ENCODE measurements at regions not wholly inside any gene's neighbourhood (a gene's known extent, or its start where the extent isn't known, plus 50 kb on each side); places are given as distances from the start of the nearest gene placed in this dataset.

DNA sequence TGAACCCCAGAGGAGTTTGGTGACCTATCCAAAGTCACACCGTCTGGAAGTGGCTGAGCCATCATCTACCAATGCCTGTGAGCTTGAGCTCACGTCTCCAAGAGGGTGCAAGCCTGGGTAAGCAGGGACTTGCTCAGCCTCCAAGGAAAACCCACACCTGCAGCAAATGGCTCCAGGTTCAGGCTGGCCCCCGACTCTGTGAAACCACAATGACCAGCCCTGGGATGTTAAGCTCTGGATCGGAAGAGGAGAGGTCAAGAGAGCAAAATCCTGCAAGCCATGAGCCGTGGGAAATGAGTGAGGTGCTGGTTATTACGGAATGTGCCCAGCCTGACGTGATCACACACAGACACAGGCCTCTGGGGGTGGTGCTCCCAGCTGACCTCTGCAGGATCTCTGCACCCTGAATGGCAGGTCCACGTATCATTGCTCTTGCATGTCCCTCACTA is 94.1 kb upstream of the OTOS start:
- Histone ChIP-seq H3K9me3 (no peaks in the 10 kb centered on the region), H3K27me3 (ENCODE audit: low read depth) (no peaks in the 10 kb centered on the region), H3K27ac (no peak overlapping the region), H3K36me3 (no peaks in the 10 kb centered on the region), H3K4me3 (no peak overlapping the region), H3K4me1 (peaks cover 20% of the 10 kb centered on the region)
- ATAC-seq (no peak), DNase-seq (peak; percentile 19)
- intact Hi-C loops (cut with DNase I): no loop called here
- TF ChIP-seq, protein P1, sequence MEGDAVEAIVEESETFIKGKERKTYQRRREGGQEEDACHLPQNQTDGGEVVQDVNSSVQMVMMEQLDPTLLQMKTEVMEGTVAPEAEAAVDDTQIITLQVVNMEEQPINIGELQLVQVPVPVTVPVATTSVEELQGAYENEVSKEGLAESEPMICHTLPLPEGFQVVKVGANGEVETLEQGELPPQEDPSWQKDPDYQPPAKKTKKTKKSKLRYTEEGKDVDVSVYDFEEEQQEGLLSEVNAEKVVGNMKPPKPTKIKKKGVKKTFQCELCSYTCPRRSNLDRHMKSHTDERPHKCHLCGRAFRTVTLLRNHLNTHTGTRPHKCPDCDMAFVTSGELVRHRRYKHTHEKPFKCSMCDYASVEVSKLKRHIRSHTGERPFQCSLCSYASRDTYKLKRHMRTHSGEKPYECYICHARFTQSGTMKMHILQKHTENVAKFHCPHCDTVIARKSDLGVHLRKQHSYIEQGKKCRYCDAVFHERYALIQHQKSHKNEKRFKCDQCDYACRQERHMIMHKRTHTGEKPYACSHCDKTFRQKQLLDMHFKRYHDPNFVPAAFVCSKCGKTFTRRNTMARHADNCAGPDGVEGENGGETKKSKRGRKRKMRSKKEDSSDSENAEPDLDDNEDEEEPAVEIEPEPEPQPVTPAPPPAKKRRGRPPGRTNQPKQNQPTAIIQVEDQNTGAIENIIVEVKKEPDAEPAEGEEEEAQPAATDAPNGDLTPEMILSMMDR (IDR thresholded peaks at IDR 0.05): no peak

DNA sequence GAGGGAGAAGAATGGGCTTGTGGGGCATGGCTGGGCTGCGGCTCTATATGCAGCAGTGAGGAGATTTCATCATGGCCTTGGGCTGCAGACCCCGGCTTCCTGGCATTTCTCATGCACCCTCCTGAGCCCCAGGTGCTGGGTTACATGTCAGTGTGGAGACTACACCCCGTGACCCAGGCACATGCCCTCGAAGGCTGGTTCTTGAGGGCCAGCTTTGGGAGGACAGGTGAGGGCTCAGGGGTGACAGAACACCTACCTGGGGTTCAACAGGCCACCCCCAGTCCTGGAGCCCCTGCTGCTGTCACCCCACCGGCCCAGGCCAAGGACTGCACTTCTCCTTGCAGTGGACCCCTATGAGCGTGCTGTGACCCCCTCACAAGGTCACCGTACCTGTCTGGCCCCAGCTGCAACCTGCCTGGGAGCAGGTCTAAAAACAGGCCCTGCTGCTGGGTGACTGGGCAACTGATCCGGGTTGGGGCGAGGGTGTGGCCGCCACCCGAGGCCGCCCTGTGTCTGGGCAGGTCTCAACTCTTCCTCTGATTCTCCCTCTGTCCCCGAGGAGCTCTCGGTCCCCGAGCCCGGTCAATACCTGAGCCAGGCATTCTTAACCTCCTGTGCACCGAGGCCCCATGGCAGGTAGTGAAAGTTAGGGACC is 94.8 kb upstream of the OTOS start:
- peak; percentile 43 for DNase-seq
- ATAC-seq: no peak

DNA sequence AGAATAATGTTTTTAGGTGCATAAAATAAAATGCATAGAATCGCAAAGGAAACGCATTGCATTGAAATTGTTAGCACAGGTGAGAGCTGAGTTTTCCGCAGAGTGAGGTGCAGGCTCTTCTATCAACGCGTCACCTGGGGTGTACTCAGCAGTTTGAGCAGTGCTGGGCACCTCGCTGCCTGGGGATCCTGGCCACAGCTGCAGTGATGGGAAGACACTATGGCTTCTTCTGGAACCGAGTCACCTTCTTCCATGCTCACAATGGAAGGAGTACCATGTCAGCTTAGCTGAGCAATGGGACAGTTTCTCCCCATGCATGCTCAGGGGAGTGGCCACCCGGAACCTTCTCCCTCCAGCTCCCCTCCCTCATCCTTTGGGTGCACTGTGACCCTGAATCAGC is 95.4 kb upstream of the OTOS start:
- H3K27me3 ChIP-seq (ENCODE audit: low read depth): no peaks in the 10 kb centered on the region
- DNase-seq (peak; percentile 20), ATAC-seq (no peak)
- H3K9me3 ChIP-seq: no peaks in the 10 kb centered on the region
- intact Hi-C loops (cut with DNase I): no loop called here
- TF ChIP-seq, protein P1 (IDR thresholded peaks at IDR 0.05): no peak
- no peak overlapping the region for H3K27ac ChIP-seq
- H3K4me1 ChIP-seq: peaks cover 20% of the 10 kb centered on the region
- no peak overlapping the region for H3K4me3 ChIP-seq
- H3K36me3 ChIP-seq: no peaks in the 10 kb centered on the region

More for the DNA sequence above, 94.8 kb upstream of the OTOS start:
- H3K4me1 ChIP-seq: peaks cover 20% of the 10 kb centered on the region
- intact Hi-C loops (cut with DNase I): no loop called here
- H3K27ac ChIP-seq: no peak overlapping the region
- no peak overlapping the region for H3K4me3 ChIP-seq
- no peaks in the 10 kb centered on the region for H3K36me3 ChIP-seq
- H3K27me3 ChIP-seq (ENCODE audit: low read depth): no peaks in the 10 kb centered on the region
- TF ChIP-seq, protein P1 (IDR thresholded peaks at IDR 0.05): no peak
- no peaks in the 10 kb centered on the region for H3K9me3 ChIP-seq

DNA sequence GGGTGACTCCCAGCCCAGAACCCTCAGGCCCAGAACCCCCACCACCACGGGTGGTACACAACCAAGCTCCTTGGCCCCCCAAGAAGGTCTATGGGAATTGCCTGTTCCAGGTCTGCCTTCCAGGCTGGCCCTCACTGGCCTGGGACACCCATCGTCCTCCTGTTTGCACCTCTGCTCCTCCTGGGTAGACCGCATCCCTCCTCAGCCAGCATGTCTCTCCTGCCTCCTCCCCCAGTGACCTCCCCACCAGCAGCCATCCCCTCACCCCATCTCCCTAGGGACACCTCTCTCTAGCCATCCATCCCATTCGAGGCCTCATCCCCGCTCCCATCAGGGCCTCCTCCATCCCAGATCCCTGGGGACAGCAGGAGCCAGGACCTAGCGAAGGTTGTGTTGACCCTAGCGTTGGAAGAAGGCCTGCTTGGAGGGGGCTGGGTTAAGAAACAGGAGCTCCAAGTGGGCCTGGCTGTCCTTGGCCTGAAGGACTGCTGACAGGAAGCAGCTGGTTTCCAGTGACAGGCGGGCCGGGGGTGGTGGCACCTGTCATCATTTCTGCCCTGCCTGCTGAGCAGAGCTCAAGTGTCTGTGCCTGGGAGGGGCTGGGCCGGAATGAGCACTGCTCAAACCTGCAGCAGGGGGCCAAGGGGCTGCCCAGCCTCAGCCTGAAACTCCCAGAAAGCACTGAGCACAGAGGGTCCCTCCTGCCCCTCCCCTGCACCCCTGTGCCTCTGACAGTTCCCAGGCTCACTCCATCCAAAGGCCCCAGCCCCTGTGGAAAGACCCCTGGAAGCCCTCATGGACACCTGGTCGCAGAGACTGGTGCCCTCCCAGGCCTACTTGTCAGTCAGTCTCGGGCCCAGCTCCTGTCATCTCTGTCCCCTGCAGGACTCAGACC is 96.0 kb upstream of the OTOS start:
- no peak overlapping the region for H3K27ac ChIP-seq
- no peak overlapping the region for H3K4me3 ChIP-seq

DNA sequence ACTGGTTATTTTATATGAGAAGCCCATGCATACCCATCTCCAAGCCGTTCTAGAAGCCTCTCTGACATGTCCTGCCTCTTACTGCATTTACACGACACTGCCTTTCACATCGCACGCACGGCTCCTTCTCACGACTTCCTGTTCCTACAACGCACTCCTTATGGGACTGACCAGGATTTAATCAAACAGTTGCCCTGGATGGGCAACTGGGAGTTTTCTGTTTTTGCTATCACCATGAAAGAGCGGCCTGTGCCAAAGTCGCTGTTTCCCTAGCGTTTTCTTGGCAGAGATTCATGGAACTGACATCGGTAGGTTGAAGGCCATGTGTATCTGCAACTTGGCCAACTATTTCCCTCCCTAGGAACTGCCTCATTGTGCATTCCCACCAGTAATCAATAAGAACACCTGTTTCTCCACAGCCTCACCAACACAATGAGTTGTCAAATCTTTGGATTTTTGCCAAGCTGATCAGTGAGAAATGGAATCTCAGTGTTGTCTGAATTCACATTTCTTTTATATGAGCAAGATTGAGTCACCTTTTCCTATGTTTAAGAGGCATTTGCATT is 97.2 kb upstream of the OTOS start:
- ATAC-seq: no peak
- no peak overlapping the region for H3K27ac ChIP-seq
- H3K9me3 ChIP-seq: no peaks in the 10 kb centered on the region
- no peaks in the 10 kb centered on the region for H3K36me3 ChIP-seq
- TF ChIP-seq, protein P1 (IDR thresholded peaks at IDR 0.05): no peak
- peak; percentile 24 for DNase-seq
- H3K27me3 ChIP-seq (ENCODE audit: low read depth): no peaks in the 10 kb centered on the region
- H3K4me1 ChIP-seq: peaks cover 19% of the 10 kb centered on the region
- H3K4me3 ChIP-seq: no peak overlapping the region
- intact Hi-C loops (cut with DNase I): no loop called here

More for the DNA sequence above, 96.0 kb upstream of the OTOS start:
- TF ChIP-seq, protein P1 (IDR thresholded peaks at IDR 0.05): no peak
- no peaks in the 10 kb centered on the region for H3K36me3 ChIP-seq
- H3K4me1 ChIP-seq: peaks cover 20% of the 10 kb centered on the region
- H3K27me3 ChIP-seq (ENCODE audit: low read depth): no peaks in the 10 kb centered on the region
- peak; percentile 48 for DNase-seq
- no peaks in the 10 kb centered on the region for H3K9me3 ChIP-seq
- ATAC-seq: no peak
- intact Hi-C loops (cut with DNase I): no loop called here

Data from lower lobe of right lung (tissue), 2 donors.